IMR-90 (cell line): ENCODE measurements at regions not wholly inside any gene's neighbourhood (a gene's known extent, or its start where the extent isn't known, plus 50 kb on each side); places are given as distances from the start of the nearest gene placed in this dataset.

Experiments used
- ATAC-seq: fragments of 200-7000 bp; cut with Tn5 transposase; 2 replicates; pipeline ENCODE4 v1.9.1; 2020; ENCODE audit warnings: low read depth, mild to moderate bottlenecking, moderate library complexity
- BruUV-seq: library from RNA; stranded (reverse); fragments of 400-500 nt; replicated peaks from 2 replicates; lab custom pipeline; 2021; lab: Mats Ljungman, UMichigan
- CTCF ChIA-PET: fragments of 300-600 bp; formaldehyde crosslinking; extraction: SDS; loops from one replicate; lab custom pipeline; 2021; ENCODE audit warnings: antibody characterized with exemption; lab: Yijun Ruan, JAX
- POLR2A ChIA-PET: fragments of 300-600 bp; sonication (Branson Sonifier 250); formaldehyde crosslinking; loops from one replicate; lab custom pipeline; 2022; ENCODE audit warnings: antibody characterized with exemption; ENCODE audit not compliant: unreplicated experiment; lab: Charles Lee
- DNase-seq: peaks from one replicate; pipeline ENCODE4 v3.0.0; 2013
- H2AFZ ChIP-seq: replicated peaks from 2 replicates; pipeline ENCODE3; 2013; ENCODE audit warnings: low read length, mild to moderate bottlenecking; ENCODE audit not compliant: poor library complexity
- H2AK5ac ChIP-seq: 2 replicates; pipeline ENCODE4 v1.6.1; 2013; ENCODE audit warnings: low read depth, low read length, inconsistent platforms
- H2AK9ac ChIP-seq: replicated peaks from 2 replicates; pipeline ENCODE3; 2013; ENCODE audit warnings: mild to moderate bottlenecking, low read depth, low read length, moderate library complexity; ENCODE audit not compliant: poor library complexity
- H2BK120ac ChIP-seq: 2 replicates; pipeline ENCODE4 v1.6.1; 2013; ENCODE audit warnings: low read depth, low read length, inconsistent platforms
- H2BK15ac ChIP-seq: 3 replicates; pipeline ENCODE4 v1.6.1; 2013; ENCODE audit warnings: low read depth, low read length, inconsistent platforms
- H2BK20ac ChIP-seq: 2 replicates; pipeline ENCODE4 v1.6.1; 2013; ENCODE audit warnings: low read depth, mild to moderate bottlenecking, inconsistent platforms, low read length, moderate library complexity
- H2BK5ac ChIP-seq: 2 replicates; pipeline ENCODE4 v1.6.1; 2013; ENCODE audit warnings: mild to moderate bottlenecking, low read depth, low read length, inconsistent platforms; ENCODE audit not compliant: poor library complexity, severe bottlenecking
- H3K14ac ChIP-seq: replicated peaks from 2 replicates; pipeline ENCODE4 v1.6.1; 2013; ENCODE audit warnings: low read depth, low read length, inconsistent platforms
- H3K18ac ChIP-seq: 2 replicates; pipeline ENCODE4 v1.6.1; 2013; ENCODE audit warnings: low read depth, low read length, control low read depth
- H3K23ac ChIP-seq: 2 replicates; pipeline ENCODE4 v1.6.1; 2013; ENCODE audit warnings: low read depth, low read length, inconsistent platforms
- H3K27ac ChIP-seq: 2 replicates; pipeline ENCODE4 v1.5.1; 2013; ENCODE audit warnings: mild to moderate bottlenecking, control low read depth, low read length; ENCODE audit not compliant: insufficient read depth
- H3K27me3 ChIP-seq: 2 replicates; pipeline ENCODE4 v1.6.1; 2013; ENCODE audit warnings: low read length; ENCODE audit not compliant: control insufficient read depth, insufficient read depth
- H3K36me3 ChIP-seq: 2 replicates; pipeline ENCODE4 v1.6.1; 2013; ENCODE audit warnings: low read length, mixed read lengths; ENCODE audit not compliant: control insufficient read depth, insufficient read depth
- H3K4ac ChIP-seq: 2 replicates; pipeline ENCODE4 v1.6.1; 2013; ENCODE audit warnings: low read depth, low read length, inconsistent platforms
- H3K4me1 ChIP-seq: 2 replicates; pipeline ENCODE4 v1.6.1; 2013; ENCODE audit warnings: low read length, mixed read lengths; ENCODE audit not compliant: control insufficient read depth, insufficient read depth
- H3K4me2 ChIP-seq: 2 replicates; pipeline ENCODE4 v1.6.1; 2013; ENCODE audit warnings: low read depth, mild to moderate bottlenecking, control low read depth, low read length, moderate library complexity
- H3K4me3 ChIP-seq: 2 replicates; pipeline ENCODE4 v1.5.1; 2013; ENCODE audit warnings: low read depth, mild to moderate bottlenecking, control low read depth, low read length, moderate library complexity; ENCODE audit not compliant: insufficient read depth
- H3K56ac ChIP-seq: 2 replicates; pipeline ENCODE4 v1.6.1; 2013; ENCODE audit warnings: low read length, inconsistent platforms; ENCODE audit not compliant: insufficient read depth; ENCODE audit errors: extremely low read depth
- H3K79me1 ChIP-seq, 2 experiments: 2 replicates each; pipeline ENCODE4 v1.6.1; 2013; ENCODE audit warnings: low read length in 2 of 2, inconsistent platforms in 1 of 2, low read depth in 1 of 2
- H3K9ac ChIP-seq: 2 replicates; pipeline ENCODE4 v1.6.1; 2013; ENCODE audit warnings: low read depth, low read length, control low read depth
- H3K9me1 ChIP-seq: 2 replicates; pipeline ENCODE4 v1.6.1; 2013; ENCODE audit warnings: low read length, inconsistent platforms; ENCODE audit not compliant: insufficient read depth
- H3K9me3 ChIP-seq: 2 replicates; pipeline ENCODE4 v1.6.1; 2013; ENCODE audit warnings: low read length; ENCODE audit not compliant: control insufficient read depth, insufficient read depth
- H4K20me1 ChIP-seq: 2 replicates; pipeline ENCODE4 v1.6.1; 2013; ENCODE audit warnings: low read length, inconsistent platforms; ENCODE audit not compliant: insufficient read depth
- H4K5ac ChIP-seq: 2 replicates; pipeline ENCODE4 v1.6.1; 2013; ENCODE audit warnings: mild to moderate bottlenecking, low read depth, low read length, control low read depth
- H4K8ac ChIP-seq, 2 experiments: 2 replicates each; pipeline ENCODE4 v1.6.1; 2013; ENCODE audit warnings: low read depth in 2 of 2, low read length in 2 of 2, control low read depth in 1 of 2, inconsistent platforms in 1 of 2
- H4K91ac ChIP-seq: 2 replicates; pipeline ENCODE4 v1.6.1; 2013; ENCODE audit warnings: low read depth, low read length, inconsistent platforms; ENCODE audit not compliant: insufficient read depth
- BHLHE40 ChIP-seq: fragments of 150-350 bp; IDR thresholded peaks from 2 replicates; pipeline ENCODE4 v1.6.1; 2016; ENCODE audit warnings: mild to moderate bottlenecking, low read depth, low read length
- MAFK ChIP-seq: IDR thresholded peaks from 2 replicates; pipeline ENCODE4 v1.6.1; 2012; ENCODE audit warnings: low read depth, low read length, improper control_type of control experiment
- RFX5 ChIP-seq: IDR thresholded peaks from 2 replicates; pipeline ENCODE4 v1.8.0; 2012; ENCODE audit warnings: low read depth, mild to moderate bottlenecking, low read length, moderate library complexity
- WGBS, 2 experiments: methylation state at CpG; one replicate each; pipeline versions ENCODE4 v1.1.5 to v1.1.7; 2013; ENCODE audit warnings: missing lambda C conversion rate in 2 of 2; ENCODE audit not compliant: insufficient read length in 1 of 2; ENCODE audit errors: extremely low coverage in 2 of 2; 5-methylcytosine and 5-hydroxymethylcytosine counted together
- dilution Hi-C: fragments of 300-500 bp; cut with HindIII; formaldehyde crosslinking; loops from one replicate; pipeline ENCODE4 v1.14.3; 2018; ENCODE audit warnings: low sequenced_read_pairs; ENCODE audit not compliant: unreplicated experiment
- in situ Hi-C: fragments of 300-500 bp; cut with MboI; formaldehyde crosslinking; loops from 3 replicates; pipeline ENCODE4 v1.14.3; 2019; ENCODE audit warnings: low sequenced_read_pairs, inconsistent platforms, mixed read lengths
- intact Hi-C: fragments of 100-400 bp; cut with micrococcal nuclease; formaldehyde crosslinking; loops from 2 replicates; pipeline ENCODE4 v1.10.0; 2022

- Histone ChIP-seq H3K36me3 (no peaks in the 10 kb centered on the region), H4K5ac (no peak overlapping the region), H2BK120ac (no peak overlapping the region), H3K18ac (no peak overlapping the region), H2BK5ac (no peak overlapping the region), H3K27ac (no peak overlapping the region), H3K56ac (no peak overlapping the region), H2BK20ac (no peak overlapping the region), H2AFZ (no peak overlapping the region), H2BK15ac (no peak overlapping the region), H3K9me1 (no peaks in the 10 kb centered on the region), H2AK9ac (no peak overlapping the region), H3K4me2 (no peak overlapping the region), H3K79me1 (no peaks in the 10 kb centered on the region), H3K9ac (no peak overlapping the region), H3K23ac (no peak overlapping the region), H2AK5ac (no peak overlapping the region), H3K4ac (no peak overlapping the region), H3K4me1 (no peaks in the 10 kb centered on the region), H3K9me3 (no peaks in the 10 kb centered on the region), H3K4me3 (no peak overlapping the region), H4K8ac (no peak overlapping the region), H4K20me1 (no peaks in the 10 kb centered on the region), H3K27me3 (peaks cover 26% of the 10 kb centered on the region), H3K14ac (no peak overlapping the region), H4K91ac (no peak overlapping the region)
- dilution Hi-C loops (no loop called here), in situ Hi-C loops (no loop called here), intact Hi-C loops (no loop called here)
- BruUV-seq = no TSS peak
- ATAC-seq = no peak
- TF ChIP-seq RFX5 (no peak), BHLHE40 (no peak), MAFK (peak; percentile 73)
- no peak for DNase-seq
- POLR2A ChIA-PET = no interaction called here
- WGBS, 2 experiments = no CpG with 5 or more reads among the region's 4 CpGs
- CTCF ChIA-PET = interaction anchor here (0.6 kb wide), 2 partner anchors 15 to 63 kb away, joined by 3 to 4 read pairs; no protein-coding TSS in a partner anchor
These were observed 235.7 kb downstream of the ENC1 start for GRCh38 chr5:74404574-74405508.
